HG03521 (cell line): ENCODE measurements at regions not wholly inside any gene's neighbourhood (a gene's known extent, or its start where the extent isn't known, plus 50 kb on each side); places are given as distances from the start of the nearest gene placed in this dataset.
"Not testable (repeated sequence)": the region's sequence is repeated elsewhere in the genome, so short reads cannot be mapped to it uniquely, and the experiment has no call there.

Source experiments
- ATAC-seq: cut with Tn5 transposase; IDR thresholded peaks from one replicate; pipeline ENCODE4 v1.9.1; 2021; ENCODE audit warnings: mild to moderate bottlenecking, moderate library complexity; ENCODE audit not compliant: unreplicated experiment

GRCh38 chr2:83990636-83991035 is 468.4 kb downstream of the SUCLG1 start:
- no peak for ATAC-seq

DNA sequence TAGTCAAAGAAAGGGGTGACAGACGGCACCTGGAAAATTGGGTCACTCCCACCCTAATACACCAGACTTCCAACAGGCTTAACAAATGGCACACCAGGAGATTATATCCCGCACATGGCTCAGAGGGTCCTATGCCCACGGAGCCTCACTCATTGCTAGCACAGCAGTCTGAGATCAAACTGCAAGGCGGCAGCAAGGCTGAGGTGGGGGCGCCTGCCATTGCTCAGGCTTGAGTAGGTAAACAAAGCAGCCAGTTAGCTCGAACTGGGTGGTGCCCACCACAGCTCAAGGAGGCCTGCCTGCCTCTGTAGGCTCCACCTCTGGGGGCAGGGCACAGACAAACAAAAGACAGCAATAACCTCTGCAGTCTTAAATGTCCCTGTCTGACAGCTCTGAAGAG is 482.5 kb downstream of the SUCLG1 start:
- ATAC-seq: not testable (repeated sequence)

DNA sequence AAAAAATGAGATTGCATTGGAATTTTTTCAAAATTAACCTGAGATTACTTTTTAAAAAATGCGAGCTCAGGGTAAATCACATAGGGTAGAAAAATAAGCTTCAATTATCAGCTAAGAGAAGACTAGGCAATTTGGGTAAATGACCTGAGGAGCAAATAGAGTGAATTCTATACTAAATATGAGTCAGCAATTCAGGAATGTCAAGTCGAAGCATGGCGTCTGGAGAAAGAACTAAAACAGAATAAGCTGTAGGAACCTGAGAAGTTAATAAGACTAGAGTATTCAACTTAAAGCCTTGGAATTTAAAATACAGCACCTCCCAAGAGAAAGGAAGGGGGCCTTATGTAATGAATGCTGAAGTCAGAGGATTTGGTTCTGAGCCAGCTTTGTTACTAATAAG is 487.0 kb downstream of the SUCLG1 start:
- no peak for ATAC-seq

- no peak for ATAC-seq
These were observed 487.5 kb downstream of the SUCLG1 start for GRCh38 chr2:83971547-83971946.

DNA sequence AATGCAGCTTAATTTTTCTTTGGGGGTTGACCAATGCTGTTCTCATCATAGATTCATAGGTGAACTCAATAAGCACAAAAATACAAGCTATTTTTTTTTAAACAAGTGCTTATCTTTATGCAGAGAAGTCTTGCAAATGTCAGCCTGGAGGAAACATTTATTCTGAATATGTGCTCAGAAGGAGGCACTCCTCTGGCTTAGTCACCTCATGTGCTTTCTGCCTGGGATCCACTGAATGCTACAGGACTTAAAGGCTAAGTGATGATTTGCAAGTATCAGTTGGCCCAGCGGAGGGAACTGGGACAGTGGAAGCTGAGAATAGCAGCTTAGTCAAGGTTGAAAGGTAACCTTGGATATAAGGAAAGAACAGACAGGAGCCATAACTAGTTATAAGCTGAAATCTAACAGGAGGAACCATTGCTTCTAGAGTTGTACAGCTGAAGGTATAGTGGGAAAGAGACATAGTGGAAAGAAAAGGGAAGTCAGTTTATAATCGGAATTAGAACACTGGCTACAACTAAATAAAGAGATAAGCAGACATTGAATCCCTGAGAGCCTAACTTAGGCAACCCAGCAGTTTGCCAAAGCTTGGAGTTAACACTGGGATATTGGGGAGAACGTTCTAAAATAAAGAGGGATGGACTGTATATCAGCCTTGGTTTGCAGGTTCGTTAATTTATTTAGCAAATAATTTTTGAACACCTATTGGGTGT is 488.7 kb downstream of the SUCLG1 start:
- no peak for ATAC-seq

DNA sequence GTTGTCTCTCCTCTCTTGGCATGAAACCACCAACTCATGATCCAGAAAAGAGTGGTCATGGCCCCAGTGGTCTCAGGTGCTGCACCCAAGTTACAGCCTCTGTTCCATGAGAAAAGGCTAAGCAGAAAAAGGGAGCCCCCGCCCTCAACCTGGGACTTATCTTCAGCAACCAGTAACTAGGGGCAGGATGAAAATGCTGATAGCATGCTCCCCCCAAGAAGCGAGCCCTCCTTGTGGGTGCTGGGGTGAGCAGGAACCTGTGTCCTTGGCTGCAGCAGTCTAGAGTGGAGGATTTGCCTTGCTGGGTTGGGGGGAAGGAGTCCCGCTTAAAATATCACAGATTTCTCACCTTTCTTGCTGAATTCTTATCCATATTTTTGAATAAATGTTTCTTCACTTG is 490.0 kb downstream of the SUCLG1 start:
- ATAC-seq: no peak

DNA sequence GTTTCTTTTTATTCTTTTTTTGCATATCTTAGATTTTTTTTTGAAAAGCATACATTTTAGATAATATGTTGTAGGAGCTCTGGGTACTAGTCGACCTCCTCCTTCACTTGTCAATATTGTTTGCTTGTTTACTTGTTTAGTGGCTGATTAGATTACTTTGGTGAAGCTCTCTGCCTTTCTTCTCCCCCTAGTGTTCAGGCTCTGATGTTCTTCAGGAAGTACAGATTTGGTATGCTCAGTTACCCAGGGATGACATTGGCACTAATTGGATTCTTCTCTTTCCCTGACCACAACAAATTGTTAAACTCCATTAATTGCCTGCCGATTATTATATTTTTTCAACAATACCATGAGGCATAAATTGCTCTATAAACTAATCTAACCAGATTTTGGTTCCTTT is 491.2 kb downstream of the SUCLG1 start:
- no peak for ATAC-seq

DNA sequence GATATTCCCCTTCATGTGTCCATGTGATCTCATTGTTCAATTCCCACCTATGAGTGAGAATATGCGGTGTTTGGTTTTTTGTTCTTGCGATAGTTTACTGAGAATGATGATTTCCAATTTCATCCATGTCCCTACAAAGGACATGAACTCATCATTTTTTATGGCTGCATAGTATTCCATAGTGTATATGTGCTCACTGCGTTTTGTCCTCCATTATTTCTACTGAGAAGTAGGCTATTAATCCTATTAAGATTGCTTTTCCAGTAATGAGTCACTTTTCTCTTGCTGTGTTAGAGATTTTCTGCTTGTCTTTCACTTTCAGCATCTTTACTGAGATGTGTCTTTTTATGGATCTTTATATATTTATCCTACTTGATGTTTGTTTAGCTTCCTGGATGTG is 492.1 kb downstream of the SUCLG1 start:
- not testable (repeated sequence) for ATAC-seq

- no peak for ATAC-seq
These were observed 497.6 kb downstream of the SUCLG1 start for GRCh38 chr2:83961512-83961911.

DNA sequence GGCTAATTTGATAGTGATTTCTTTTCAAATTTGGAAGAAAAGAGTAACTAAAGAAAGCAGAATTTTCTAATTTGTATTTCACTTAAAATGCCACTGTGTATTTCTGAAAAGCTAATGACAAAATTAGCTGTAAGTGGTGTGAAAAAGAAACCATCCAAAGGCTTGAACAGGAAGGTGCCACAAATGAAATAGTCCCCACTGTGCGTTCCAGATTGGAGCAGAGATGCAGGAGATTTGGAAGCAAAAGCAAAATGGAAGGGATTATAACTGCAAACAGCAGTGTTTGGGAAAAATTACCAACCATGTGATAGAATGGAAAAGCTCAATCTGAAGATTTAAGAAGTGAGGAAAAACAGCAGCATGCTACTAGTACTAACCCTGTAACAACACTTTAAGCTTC is 498.7 kb downstream of the SUCLG1 start:
- ATAC-seq: no peak

GRCh38 chr2:83959266-83959665 is 499.8 kb downstream of the SUCLG1 start:
- ATAC-seq: no peak

GRCh38 chr2:83956991-83957390 is 502.1 kb downstream of the SUCLG1 start:
- no peak for ATAC-seq

- ATAC-seq: no peak
These were observed 505.4 kb downstream of the SUCLG1 start for GRCh38 chr2:83953697-83954096.

DNA sequence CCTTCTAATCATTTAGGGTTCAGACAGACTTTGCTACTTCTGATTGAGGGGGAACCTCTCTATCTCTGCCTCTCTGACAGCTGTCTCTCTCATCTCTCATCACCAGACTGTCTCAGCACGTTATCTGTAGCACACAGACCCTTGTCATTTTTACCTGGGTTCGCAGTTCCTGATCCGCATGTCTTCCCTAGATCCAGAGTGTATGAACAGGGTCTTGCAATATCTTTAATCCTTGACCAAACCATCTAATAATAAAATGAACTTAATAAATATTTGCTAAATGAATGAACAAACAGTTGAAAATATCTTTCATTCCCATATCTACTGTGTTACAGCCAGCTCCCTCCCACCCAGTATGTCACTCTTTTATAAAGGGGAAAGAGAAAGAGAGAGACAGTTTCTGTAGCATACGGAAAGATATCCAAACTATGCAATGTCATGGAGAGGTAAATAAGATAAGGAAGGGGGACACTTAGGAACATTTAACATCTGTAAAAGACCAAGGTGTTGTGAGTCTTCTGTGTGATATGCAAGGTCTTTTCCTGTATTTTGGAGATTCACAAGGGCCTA is 507.6 kb downstream of the SUCLG1 start:
- no peak for ATAC-seq

GRCh38 chr2:83949361-83949760 is 509.7 kb downstream of the SUCLG1 start:
- no peak for ATAC-seq

DNA sequence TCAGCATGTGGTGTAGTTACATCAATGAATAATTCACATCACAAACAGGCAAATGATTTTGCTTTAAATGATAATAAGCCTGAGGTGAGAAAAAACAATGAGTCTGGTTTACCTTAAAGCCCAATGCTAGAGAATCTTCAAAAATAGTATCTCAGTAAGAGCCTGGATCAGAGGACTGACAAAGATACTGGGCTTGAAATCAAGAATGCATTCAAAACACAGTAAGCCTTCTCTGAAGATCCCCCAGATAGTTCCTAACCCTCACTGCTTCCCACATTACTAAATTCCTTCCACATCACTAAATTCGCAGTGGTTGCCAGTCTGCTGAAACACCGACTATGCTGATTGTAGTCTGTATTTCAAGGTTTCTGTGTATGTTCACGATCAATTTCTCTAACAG is 514.9 kb downstream of the SUCLG1 start:
- ATAC-seq: no peak

- no peak for ATAC-seq
These were observed 515.8 kb downstream of the SUCLG1 start for GRCh38 chr2:83943265-83943664.

DNA sequence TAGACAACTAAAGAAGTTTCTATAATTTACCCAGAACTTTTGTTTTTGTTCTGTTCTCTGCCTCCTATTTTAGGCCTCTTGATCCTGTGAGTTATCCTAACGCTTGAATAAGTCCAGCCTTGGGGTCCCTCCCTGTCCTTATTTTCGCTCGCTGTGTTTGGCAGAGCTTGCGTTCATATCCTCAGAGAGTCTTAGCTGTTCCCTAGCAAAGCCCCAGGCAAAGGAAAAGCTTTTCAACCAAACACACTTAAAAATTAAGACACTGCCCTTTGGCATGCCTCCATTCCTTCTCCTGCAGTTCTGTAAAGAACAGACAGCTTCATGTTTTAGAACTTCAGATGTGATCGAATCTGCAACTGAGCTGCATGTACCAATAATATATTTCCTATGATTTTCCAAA is 517.2 kb downstream of the SUCLG1 start:
- ATAC-seq: no peak

DNA sequence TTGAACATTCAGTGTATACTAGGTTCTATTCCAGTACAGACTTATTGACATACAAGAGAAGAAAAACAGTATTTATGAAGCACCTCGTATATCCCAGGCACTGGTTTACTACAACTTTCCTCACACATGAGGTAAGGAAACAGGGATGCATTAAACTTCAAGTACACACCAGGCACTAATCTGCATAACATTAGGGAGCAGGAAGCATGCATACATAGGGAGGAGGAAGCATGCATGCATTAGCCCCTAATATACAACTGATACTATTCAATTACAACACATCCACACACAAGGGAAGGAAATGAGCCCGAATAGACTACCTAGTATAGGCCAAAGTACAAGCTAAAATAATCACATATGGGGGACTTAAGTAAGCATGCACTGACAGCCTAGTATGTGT is 525.3 kb downstream of the SUCLG1 start:
- ATAC-seq: no peak

DNA sequence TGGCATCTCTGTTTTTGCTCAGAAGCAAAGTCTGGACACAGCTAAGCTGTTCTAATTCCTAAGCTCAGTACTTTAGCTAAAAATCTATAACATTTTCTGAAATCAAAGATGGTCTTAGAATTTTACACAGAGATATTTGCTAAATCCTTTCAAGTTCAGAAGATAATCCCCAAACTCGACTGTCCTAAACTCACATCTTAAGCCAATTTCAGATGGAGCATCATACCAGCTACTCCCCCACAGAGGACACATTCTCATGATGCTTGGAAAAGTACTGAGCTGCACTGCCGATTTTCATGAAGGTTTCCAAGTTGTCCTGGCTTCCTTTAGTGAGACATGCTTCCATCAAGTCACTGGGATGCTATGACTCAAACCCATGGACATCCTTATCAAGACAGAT is 535.5 kb downstream of the SUCLG1 start:
- ATAC-seq: no peak

DNA sequence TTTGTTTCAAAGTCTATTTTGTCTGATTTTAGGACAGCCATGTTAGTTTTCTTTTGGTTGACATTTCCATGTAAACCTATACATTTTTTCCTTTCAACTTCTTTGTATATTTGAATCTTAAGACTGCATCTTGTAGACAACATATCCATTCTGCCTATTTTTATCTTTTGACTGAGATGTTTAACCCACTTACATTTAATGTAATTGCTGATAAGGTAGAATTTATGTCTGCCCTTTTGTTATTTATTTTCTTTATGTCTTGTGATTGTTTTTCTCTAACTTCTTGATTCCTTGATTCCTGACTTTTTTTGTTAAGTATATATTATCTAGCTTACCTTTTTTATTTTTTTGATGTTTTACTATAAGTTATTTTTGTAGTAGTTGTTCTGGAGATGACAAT is 542.5 kb downstream of the SUCLG1 start:
- ATAC-seq: no peak

- no peak for ATAC-seq
These were observed 543.7 kb downstream of the SUCLG1 start for GRCh38 chr2:83915381-83915780.

- no peak for ATAC-seq
These were observed 550.3 kb downstream of the SUCLG1 start for GRCh38 chr2:83908750-83909149.
